ENCODE measurements at regions not wholly inside any gene's neighbourhood (a gene's known extent, or its start where the extent isn't known, plus 50 kb on each side); places are given as distances from the start of the nearest gene placed in this dataset.

DNA sequence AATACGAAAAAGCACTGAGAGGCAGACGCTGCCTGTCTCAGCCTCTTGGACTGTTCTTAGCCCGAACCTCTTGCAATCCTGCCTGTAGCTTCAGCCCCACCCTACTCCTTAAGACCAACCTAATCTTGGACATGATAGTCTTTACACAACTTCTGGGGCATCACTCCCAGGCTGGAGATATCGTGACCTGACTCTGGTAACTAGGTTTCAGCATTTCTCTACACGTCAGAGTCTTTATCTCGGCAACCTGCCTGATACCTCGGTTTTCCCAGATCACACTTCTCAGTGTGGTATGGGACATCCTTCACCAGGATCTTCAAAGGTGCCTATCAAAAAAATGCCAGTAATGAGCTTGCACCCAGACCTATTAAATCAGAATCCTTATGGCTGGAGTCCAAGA lies 590.2 kb upstream of the KCNMB2 start:
- Histone ChIP-seq H3K4me3 (ENCODE audit: low read depth, low read length) (no peak overlapping the region), H3K36me3 (ENCODE audit: control insufficient read depth, insufficient read depth, low read length) (no peaks in the 10 kb centered on the region), H3K27me3 (ENCODE audit: control insufficient read depth, insufficient read depth, low read length) (no peaks in the 10 kb centered on the region)
- no peak for FAIRE-seq
- no peak for DNase-seq (ENCODE audit: low read depth)
- TF ChIP-seq, protein P1, sequence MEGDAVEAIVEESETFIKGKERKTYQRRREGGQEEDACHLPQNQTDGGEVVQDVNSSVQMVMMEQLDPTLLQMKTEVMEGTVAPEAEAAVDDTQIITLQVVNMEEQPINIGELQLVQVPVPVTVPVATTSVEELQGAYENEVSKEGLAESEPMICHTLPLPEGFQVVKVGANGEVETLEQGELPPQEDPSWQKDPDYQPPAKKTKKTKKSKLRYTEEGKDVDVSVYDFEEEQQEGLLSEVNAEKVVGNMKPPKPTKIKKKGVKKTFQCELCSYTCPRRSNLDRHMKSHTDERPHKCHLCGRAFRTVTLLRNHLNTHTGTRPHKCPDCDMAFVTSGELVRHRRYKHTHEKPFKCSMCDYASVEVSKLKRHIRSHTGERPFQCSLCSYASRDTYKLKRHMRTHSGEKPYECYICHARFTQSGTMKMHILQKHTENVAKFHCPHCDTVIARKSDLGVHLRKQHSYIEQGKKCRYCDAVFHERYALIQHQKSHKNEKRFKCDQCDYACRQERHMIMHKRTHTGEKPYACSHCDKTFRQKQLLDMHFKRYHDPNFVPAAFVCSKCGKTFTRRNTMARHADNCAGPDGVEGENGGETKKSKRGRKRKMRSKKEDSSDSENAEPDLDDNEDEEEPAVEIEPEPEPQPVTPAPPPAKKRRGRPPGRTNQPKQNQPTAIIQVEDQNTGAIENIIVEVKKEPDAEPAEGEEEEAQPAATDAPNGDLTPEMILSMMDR (IDR thresholded peaks at IDR 0.05; ENCODE audit: insufficient read depth, low read length, severe bottlenecking) = no peak

DNA sequence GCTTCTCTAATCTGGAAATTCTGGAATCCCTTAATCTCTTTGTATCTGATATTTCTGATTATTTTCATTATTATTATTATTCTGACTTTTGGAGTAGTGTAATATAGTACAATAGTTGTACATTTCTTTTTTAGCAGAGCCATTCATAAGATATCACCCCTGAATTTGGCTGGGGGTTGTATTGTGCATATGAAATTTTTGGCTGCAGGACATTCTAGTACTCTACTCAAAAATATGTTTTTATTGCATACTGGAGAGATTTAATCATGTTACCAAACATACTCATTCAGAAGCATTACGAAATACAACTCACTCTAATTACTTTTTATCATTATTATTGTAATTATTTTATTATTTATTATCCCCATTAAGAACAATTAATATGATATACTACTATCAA lies 589.7 kb upstream of the KCNMB2 start:
- H3K27me3 ChIP-seq (ENCODE audit: control insufficient read depth, insufficient read depth, low read length) = no peaks in the 10 kb centered on the region
- H3K4me3 ChIP-seq (ENCODE audit: low read depth, low read length) = no peak overlapping the region
- H3K36me3 ChIP-seq (ENCODE audit: control insufficient read depth, insufficient read depth, low read length) = no peaks in the 10 kb centered on the region
- FAIRE-seq = no peak
- TF ChIP-seq, protein P1 (IDR thresholded peaks at IDR 0.05; ENCODE audit: insufficient read depth, low read length, severe bottlenecking) = no peak
- no peak for DNase-seq (ENCODE audit: low read depth)

DNA sequence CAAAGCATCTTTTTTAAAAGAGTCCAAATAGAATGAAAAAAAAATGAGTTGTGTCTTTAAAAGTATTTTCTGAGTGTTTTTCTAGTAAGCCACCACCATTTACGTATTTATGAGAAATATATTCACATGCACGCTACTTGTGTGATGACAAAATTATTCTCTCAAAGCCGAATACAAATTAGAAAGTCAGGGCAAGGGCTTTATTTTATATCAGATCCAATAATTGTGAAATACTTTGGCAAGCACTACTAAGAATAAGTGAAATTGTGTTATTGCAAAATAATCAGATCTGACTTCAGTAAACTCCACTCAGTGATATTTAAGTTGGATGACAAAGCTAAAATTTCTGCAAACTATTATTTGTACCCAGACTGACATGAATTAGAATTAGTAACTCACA lies 589.3 kb upstream of the KCNMB2 start:
- Histone ChIP-seq H3K36me3 (ENCODE audit: control insufficient read depth, insufficient read depth, low read length) (no peaks in the 10 kb centered on the region), H3K4me3 (ENCODE audit: low read depth, low read length) (no peak overlapping the region), H3K27me3 (ENCODE audit: control insufficient read depth, insufficient read depth, low read length) (no peaks in the 10 kb centered on the region)
- TF ChIP-seq, protein P1 (IDR thresholded peaks at IDR 0.05; ENCODE audit: insufficient read depth, low read length, severe bottlenecking) = no peak
- FAIRE-seq (no peak), DNase-seq (ENCODE audit: low read depth) (no peak)

DNA sequence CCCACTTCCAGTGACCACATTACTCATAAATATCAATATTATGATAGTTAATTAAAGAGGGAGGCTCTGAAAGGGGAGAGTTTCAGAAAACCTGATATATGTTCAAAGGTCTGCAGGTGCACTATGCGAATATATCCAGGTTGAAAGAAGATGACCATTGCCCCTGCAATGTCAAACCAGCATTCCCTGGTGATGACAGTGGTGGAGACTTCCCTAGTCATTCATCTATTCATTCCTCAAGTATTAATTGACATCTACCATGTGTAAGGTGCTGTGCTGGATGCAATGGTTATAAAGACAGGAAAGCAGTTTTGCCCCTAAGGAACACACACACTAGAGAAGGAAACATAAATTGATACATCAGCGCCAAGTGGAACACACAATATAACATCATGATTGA lies 588.3 kb upstream of the KCNMB2 start:
- Histone ChIP-seq H3K4me3 (ENCODE audit: low read depth, low read length) (no peak overlapping the region), H3K36me3 (ENCODE audit: control insufficient read depth, insufficient read depth, low read length) (no peaks in the 10 kb centered on the region), H3K27me3 (ENCODE audit: control insufficient read depth, insufficient read depth, low read length) (no peaks in the 10 kb centered on the region)
- TF ChIP-seq, protein P1 (IDR thresholded peaks at IDR 0.05; ENCODE audit: insufficient read depth, low read length, severe bottlenecking) = no peak
- FAIRE-seq = no peak
- no peak for DNase-seq (ENCODE audit: low read depth)

DNA sequence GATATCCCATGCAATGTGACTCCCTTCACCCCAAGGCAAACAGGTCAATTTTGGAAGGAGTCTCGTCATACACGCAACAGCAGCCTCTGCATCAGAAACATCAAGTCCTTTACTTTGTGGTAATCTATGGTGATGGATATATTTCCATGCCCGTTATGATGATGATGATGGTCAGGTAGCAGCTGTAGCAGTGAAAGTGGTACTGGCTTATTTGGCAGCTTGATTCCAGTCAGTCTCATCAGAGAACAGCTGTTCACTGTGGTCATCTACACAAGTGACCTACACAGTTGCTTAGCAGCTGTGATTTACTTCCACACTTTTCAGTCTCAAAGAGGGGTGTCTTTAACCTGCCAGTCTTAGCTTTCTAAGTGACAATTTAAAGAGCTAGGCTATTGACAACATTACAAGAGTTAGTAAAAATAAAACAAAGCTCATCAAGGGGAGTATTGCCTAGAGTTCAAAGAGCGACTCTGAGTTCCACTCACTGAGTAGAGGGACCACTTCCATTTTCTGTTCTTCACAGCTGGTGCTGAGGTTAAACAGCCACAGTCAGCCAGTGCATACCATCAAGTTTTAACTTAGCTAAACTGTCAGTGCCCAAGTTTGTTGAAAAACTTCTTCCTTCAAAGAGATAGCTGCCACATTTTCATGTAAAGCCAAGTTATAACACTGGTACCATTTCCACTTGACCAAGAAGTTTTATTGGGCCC lies 587.4 kb upstream of the KCNMB2 start:
- no peak for DNase-seq (ENCODE audit: low read depth)
- no peak for FAIRE-seq
- H3K4me3 ChIP-seq (ENCODE audit: low read depth, low read length) = no peak overlapping the region
- H3K27me3 ChIP-seq (ENCODE audit: control insufficient read depth, insufficient read depth, low read length) = no peaks in the 10 kb centered on the region
- no peaks in the 10 kb centered on the region for H3K36me3 ChIP-seq (ENCODE audit: control insufficient read depth, insufficient read depth, low read length)
- TF ChIP-seq, protein P1 (IDR thresholded peaks at IDR 0.05; ENCODE audit: insufficient read depth, low read length, severe bottlenecking) = no peak

DNA sequence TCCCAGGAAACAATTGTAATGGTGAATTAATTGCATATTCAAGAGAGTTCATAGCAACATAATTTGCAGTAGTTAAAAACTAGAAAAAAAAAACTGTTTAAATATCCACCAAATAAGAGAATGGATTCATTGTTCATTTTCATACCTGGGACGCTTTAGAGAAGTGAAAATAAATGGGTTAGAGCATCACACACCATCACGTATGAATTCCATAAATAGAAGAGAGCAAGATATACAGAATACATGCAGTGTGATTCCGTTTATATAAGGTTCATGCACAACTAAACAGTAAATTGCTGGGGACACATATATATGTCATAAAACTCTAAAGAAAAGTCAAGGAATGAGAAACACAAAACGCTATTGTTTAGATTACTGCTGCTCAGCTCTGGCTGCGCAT lies 577.0 kb upstream of the KCNMB2 start:
- Histone ChIP-seq H3K36me3 (ENCODE audit: control insufficient read depth, insufficient read depth, low read length) (no peaks in the 10 kb centered on the region), H3K27me3 (ENCODE audit: control insufficient read depth, insufficient read depth, low read length) (no peaks in the 10 kb centered on the region), H3K4me3 (ENCODE audit: low read depth, low read length) (no peak overlapping the region)
- DNase-seq (ENCODE audit: low read depth) = no peak
- FAIRE-seq = no peak
- TF ChIP-seq, protein P1 (IDR thresholded peaks at IDR 0.05; ENCODE audit: insufficient read depth, low read length, severe bottlenecking) = no peak
